NCI-H82 (cell line): ENCODE measurements at regions not wholly inside any gene's neighbourhood (a gene's known extent, or its start where the extent isn't known, plus 50 kb on each side); places are given as distances from the start of the nearest gene placed in this dataset.

ENCODE experiments used
- DNase-seq: peaks from one replicate; lab custom pipeline; 2025; lab: John Stamatoyannopoulos, UW

DNA sequence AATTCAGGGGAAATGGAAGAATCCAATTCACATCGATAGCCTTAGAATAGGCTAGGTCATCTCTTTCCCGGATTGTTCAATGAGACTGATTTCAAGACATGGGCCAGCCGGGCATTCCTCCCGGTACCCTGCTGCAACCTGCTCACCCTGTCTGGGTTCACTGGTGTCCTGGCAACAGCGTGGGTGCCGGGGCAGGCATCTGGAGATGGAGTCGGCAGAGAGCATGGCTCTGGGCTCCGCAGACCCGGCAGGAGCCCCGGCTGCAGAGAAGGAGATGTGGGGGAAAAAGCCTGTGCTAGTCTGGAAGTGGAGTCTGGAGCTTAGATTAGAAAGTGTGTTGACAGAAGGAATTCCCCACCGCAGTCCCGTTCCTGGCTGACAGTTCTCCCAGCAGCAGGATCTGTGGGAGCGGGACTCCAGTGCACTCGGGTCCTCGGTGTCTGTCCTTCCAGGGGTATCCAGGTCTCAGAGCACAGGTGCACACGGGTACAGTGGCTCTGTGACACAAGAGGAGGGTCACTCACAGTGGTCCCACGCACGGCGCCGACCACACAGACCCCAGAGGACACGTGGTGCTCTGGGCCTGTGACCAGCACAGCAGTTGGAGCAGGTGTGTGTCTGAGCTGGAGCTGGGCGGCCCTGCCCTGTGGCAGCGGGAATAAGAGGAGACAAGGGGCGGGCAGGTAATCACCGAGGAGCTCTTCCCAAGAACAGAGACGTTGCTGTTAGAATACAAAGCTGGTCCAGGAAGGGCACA lies 65.7 kb upstream of the PITRM1 start:
- DNase-seq, result no peak

DNA sequence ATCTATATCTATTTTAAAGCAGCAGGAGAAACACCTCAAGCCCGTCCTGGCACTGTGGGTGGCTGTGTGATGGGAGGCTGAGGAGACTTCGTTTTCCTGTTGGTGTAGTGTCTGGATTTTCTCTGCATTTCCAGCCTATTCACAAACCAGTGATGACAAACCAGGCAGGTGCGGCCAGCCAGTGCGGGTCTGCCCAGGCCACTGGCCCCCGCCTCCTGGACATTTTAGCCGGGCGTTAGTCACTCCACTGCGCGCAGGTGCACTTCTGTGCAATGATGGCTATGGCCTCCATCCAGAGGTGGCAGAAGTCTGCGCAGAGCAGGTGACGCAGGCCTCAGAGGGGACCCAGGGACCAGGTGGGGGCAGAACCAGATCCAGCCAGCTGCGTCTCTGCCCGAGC lies 64.9 kb upstream of the PITRM1 start:
- DNase-seq, result no peak

DNA sequence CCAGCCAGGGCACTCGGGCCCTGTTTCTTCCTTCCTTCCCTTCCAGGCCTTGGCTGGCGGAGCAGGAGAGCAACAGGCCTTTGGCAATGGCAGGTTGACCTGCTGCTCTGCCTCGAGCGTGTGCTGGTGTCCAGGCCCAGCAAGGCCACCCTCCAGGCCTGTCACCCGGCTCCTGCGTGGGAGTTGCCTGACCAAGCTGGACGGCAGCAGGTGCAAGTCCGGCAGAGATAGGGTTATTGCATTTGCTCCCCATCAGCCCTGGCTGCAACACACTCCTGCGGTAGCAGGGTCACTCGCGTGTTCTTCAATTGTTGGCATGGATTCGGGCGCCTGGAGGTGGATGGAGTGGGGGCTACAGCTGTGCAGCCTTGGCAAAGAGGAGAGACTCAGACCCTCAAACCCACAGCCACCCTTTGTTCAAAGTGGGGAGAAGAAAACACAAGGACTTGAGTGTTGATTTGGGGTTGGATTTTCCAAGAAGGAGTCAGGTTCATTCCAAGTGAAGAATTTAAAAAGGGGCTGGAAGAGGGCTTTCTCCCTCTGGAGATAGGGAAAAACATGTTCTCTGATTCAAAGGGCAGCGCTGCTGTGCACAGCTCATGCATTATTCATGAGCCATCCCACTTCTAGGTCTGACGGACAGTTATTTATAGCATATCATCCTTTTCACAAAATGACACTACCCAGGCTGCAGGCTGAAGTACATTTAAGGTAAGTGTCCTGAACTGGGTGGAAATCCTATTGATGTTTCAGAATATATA lies 64.2 kb upstream of the PITRM1 start:
- no peak for DNase-seq

DNA sequence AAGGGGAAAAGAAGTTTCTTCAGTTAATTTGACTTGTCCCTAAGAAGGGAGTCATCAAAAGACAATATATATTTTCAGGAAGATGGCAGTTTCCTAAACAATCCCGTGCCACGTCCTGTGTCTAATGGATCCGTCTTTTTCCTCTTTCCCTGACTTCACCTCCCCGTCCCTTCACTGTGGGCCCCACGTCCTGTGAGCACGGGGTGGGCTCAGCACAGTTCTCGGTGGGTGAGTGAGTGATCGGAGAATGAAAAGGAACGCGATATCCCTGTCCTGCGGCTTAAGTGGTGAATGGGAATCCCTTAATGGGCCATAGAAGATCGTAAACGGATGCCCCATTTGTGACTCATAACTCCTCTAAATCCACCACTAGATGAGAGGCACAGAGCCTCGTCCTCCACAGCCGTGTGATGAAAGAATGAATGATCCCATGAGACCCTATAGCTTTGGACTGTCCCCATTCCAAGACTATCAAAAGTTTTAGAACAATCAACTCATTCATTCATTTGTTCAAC lies 63.5 kb upstream of the PITRM1 start:
- DNase-seq, result no peak

DNA sequence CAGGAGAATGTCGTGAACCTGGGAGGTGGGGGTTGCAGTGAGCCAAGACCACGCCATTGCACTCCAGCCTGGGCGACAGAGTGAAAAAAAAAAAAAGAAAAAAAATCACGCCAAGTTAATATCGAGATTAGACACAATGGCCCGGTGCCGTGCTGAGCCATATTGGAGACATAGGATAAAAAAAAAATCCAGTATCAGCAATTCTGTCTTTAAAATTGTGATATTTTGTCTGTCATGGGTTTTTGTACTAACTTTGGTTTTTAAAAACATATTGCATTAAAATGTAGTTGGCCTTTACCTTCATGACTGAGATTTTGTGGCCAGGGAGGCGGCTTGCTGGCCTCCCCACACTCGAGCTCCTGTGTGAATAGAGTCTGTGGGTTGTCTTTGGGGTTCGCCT lies 62.8 kb upstream of the PITRM1 start:
- DNase-seq, result no peak

DNA sequence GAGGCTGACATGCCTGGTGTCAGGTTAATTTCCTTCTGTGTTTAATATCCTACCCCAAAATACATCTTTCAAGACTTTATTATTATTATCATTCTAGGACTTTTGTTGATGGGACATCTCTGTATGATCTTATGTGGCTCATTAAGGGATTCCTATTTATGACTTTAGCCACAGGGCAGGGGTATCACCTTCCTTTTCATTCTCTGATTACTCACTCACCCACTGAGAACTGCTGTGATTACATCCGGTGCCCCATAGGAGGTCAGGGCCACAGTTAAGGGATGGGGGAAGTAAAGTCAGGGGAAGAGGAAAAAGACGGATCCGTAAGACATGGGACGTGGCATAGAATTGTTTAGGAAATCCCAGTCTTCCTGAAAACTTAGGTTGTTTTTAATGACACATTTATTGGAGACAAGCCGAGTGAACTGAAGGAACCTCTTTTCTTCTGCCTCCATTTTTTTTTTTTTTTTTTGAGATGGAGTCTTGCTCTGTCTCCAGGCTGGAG lies 61.0 kb upstream of the PITRM1 start:
- no peak for DNase-seq

DNA sequence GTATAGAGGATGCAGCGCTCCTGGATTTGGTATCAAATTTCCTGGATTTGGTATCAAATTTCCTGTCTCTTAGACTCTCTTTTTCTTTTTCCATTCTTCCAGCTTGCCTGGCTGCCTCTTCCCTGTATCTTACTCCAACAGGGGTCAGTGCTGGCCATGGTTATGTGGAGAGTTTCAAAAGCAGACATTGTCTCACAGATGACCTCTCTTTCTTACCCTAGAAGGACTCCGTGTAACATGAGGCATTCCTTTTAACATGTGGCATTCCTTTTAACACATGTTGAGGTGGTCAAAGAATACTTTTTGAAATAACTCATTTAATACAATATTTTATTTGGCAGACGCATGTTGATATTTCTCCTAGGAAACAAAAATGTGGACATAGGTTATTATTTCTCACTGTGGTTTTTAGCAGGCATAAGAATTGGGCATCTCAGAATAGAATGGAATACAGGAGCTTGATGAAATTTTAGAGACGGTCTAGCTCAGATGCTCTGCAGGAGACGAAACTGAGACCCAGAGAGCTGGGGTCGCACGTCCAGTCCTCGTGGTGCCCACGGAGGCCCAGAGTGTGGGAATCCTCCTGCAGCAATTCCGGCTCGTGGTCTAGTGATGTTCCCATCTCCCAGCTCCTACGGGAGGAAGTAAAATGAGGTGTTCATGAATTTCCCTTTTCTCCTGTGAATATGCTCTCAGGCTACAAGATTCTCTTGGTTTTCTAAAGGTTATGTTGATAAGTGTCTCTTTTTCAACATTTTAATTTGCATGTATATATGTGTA lies 59.6 kb upstream of the PITRM1 start:
- no peak for DNase-seq

DNA sequence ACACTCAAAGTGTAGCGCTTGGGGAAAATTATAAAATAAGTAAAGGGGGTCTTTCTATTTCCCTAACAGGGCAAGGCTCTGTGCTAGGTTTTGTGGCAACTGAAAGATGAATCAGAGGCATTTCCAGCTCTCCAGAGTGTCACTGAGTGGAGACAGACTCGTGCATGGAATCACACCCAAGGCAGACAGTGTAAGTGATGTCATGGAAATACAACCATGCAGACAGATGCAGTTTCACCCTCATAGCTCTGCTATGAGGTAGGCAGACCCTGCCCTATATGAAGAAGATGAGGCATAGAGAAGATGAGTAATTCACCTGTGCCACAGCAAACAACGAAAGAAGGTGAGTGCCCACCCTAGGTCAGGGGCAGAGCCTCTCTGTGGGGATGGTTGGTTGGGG lies 57.2 kb upstream of the PITRM1 start:
- no peak for DNase-seq

DNA sequence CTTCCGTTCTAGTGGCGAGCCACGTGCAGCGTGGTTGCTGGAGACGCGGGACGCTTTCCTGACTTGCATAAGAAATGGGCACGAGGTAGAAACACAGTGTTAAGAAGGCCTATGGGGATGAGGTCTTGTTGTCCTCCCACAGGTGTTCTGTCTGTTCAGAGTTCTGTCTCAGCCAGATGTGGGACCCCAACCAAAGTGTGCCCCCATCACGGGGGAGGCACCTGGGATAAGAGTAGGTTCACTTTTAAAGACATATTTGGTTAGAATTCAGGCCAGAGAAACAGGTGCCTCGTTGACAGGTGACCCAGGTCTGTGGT lies 56.0 kb upstream of the PITRM1 start:
- DNase-seq, result no peak

DNA sequence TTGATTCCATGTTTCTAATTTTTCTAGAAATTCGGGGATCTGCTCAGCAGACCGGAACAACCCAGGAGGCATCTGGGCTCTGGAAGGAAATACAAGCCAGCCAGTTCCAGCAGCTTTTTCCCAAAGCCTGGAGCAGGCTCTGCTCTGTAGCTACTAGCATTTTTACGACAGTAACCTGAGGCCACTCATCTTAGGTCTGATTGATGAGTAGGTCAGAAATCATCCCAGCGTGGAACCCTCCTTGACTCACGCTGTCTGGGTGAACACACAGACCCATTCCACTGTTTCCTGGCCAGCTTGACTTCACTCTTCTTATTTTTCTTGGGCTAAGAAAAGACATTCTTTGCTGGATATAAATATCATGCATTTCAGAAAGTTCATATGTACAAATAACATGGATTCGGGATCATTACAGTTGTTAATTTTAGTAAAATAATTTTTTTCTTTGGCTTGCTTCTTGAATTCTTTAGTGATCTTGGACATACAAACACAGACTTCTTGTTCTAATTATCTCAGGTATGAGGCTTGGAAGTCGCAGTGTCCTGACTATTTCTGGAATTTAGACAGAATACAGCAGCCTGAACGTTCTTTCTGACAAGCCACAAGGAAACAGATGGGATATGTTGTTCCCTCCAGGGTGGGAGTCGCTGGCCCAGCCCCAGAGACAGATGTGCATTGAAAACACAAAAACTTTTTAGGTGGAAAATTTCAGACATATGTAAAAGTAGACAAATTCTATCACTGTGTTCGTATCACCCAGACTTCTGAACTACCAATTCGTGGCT lies 54.6 kb upstream of the PITRM1 start:
- DNase-seq, result no peak

DNA sequence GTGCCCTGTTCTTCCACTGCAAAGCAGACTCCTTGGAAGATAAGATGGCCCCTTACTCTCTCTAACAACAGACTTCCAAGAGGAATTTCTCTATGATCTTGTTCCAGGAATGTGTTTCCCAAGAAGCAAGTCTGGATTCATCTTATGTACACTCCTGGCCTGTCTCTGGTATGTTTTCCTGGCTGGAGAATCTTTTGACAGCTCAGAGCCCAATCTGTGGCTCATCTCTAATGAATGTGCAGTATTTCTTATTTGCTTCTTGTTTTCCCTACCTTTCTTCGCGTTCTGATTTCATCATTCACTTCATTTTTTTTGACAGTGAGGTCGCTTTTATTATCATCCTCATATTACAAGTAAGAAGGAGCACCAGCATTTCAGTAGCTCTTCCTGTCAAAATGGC lies 53.0 kb upstream of the PITRM1 start:
- no peak for DNase-seq

DNA sequence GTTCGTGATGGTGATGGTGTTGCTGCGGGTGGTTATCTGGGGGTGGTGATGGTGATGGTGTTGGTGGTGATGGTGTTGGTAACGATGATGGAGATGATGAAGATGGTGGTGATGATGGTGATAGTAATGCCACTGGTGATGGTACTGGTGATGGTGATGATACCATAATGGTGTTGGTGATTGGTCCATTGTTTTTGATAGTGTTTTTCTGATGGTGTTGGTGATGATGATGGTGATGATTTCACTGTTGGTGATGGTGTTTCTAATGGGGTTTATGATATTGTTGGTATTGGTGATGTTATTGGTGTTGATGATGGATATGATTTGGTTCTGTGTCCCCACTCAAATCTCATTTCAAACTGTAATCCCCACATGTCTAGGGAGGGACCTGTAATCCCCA lies 51.7 kb upstream of the PITRM1 start:
- DNase-seq, result no peak

DNA sequence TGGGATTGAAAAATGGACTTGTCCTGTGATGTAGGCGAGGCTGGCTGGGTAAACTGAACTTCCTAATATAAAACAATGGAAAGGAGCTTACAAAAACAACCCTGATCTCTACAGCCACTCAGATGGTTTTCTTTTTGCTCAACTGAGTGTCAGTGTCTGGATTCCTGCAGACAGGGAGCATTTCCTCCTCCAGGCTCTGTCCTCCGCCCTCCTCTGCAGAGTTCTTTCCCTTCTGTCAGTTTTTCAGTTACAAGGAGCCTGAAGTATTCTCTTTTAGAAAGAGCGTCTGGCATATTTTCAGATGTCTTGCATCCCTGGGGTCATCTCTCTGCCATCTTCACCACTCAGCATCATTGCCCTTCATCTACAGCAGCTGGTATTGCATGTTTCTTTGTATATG lies 50.0 kb upstream of the PITRM1 start:
- DNase-seq, result no peak
